GM19328 (cell line): ENCODE measurements at regions not wholly inside any gene's neighbourhood (a gene's known extent, or its start where the extent isn't known, plus 50 kb on each side); places are given as distances from the start of the nearest gene placed in this dataset.
"Not testable (repeated sequence)": the region's sequence is repeated elsewhere in the genome, so short reads cannot be mapped to it uniquely, and the experiment has no call there.

Source experiments
- ATAC-seq: cut with Tn5 transposase; IDR thresholded peaks from one replicate; pipeline ENCODE4 v1.9.1; 2021; ENCODE audit warnings: mild to moderate bottlenecking, moderate library complexity; ENCODE audit not compliant: unreplicated experiment

DNA sequence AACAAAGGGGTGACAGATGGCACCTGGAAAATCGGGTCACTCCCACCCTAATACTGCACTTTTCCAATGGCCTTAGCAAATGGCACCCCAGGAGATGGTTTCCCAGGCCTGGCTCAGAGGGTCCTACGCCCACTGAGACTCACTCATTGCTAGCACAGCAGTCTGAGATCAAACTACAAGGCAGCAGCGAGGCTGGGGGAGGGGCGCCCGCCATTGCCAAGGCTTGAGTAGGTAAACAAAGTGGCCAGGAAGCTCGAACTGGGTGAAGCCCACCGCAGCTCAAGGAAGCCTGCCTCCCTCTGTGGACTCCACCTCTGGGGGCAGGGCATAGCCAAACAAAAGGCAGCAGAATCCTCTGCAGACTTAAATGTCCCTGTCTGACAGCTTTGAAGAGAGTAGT is 467.2 kb downstream of the EPHA7 start:
- ATAC-seq, result not testable (repeated sequence)

- no peak for ATAC-seq
Measured at GRCh38 chr6:92945799-92946198, 473.6 kb downstream of the EPHA7 start.

DNA sequence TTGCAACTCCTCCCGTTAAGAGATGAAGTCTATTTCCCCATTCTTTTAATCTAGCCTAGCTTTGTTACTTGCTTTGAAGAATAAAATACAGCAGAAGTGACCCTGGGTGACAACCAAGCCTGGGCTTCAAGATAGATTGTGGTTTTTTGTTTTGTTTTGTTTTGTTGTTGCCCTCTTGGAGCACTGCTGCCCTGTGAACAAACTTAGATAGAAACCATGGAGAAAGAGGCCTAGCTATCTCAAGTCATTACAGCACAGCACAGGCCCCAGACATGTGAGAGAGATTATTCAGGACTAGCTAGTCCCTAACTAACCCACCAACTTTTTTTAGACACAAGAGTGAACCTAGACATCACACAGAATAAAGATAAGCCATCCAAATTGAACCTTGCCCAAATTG is 475.2 kb downstream of the EPHA7 start:
- ATAC-seq, result no peak

DNA sequence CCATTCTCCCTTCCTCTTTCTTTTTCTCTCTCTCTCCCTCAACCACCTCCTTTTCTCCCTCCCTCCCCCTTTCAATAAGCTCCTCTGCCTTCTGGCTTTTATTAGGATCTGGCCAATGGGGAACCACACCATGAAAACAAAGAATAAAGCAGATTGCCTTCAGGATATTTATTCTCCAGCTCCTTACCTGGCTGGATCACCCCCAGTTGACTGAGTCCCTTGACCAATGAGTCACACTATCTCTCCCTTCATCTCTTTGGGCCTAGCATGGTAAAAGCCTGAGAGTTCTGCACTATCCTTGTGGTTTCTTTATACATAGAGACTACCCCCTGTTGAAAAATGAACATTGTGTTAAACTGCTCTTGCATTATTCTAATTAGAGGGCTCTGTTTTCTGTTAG is 476.8 kb downstream of the EPHA7 start:
- no peak for ATAC-seq

GRCh38 chr6:92934625-92935024 is 484.7 kb downstream of the EPHA7 start:
- ATAC-seq, result no peak

GRCh38 chr6:92930171-92930570 is 489.2 kb downstream of the EPHA7 start:
- ATAC-seq, result no peak

GRCh38 chr6:92922216-92922806 is 497.0 kb downstream of the EPHA7 start:
- ATAC-seq, result no peak

DNA sequence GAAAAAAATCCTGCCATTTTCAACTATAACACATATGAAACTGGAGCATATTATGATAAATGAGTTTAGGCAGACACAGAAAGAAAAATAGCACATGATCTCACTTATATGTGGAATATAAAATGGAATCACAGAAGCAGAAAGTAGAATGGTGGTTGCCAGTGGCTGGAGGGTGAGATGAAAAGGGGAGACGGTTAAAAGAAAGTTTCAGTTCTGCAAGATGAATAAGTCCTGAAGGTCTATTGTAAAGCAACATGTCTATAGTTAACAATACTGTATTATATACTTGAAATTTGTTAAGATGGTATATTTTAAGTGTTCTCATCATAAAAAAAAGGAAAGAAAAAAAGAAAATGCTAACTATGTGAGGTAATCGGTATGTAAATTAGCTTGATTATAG is 503.9 kb downstream of the EPHA7 start:
- ATAC-seq, result no peak

- no peak for ATAC-seq
Measured at GRCh38 chr6:92911301-92911700, 508.1 kb downstream of the EPHA7 start.

- ATAC-seq, result no peak
Measured at GRCh38 chr6:92910646-92911045, 508.7 kb downstream of the EPHA7 start.

- ATAC-seq, result no peak
Measured at GRCh38 chr6:92906385-92906784, 513.0 kb downstream of the EPHA7 start.

- no peak for ATAC-seq
Measured at GRCh38 chr6:92893741-92894140, 525.6 kb downstream of the EPHA7 start.

DNA sequence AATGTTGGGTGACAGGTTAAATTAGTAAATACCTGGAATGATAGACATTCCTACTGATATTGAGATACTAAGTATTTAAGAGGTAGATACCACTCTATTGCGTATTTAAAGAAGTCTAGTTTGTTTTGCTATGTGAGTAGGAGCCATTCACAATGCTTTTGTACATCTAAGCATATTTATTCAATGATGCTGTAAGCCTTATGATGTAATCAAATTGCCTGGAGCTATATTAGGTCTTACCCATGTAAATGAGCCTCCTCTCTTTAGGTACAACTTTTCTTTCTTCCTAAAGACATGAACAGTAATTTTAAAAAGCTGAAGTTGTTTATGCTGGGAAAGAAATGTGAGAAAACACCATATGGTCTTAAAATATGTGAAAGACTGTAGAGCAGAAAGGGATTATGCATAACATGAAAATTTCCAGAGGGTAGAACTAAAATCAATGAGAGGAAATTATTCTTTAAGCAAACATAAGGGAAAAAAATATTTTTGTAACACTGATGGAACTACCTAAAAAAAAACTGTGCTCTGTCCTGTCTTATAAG is 526.7 kb downstream of the EPHA7 start:
- no peak for ATAC-seq

DNA sequence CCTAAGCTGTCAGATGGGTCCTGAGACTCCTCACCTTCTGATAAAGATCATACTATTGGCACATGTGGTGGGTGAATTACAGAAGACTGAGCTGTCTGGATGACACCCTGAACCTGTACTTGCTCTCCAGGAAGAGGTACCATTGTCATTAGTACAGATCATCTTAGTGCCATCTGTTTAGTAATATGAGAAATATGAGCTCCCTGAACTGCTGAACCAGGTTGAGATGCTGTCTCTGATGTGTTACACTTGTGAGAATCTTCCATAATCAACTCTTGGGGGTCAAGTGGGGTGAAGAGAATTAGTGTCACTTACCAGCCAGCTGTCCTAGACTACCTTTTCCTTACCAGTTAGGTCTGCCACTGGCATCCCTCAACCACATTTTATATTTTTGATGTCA is 531.0 kb downstream of the EPHA7 start:
- ATAC-seq, result no peak

DNA sequence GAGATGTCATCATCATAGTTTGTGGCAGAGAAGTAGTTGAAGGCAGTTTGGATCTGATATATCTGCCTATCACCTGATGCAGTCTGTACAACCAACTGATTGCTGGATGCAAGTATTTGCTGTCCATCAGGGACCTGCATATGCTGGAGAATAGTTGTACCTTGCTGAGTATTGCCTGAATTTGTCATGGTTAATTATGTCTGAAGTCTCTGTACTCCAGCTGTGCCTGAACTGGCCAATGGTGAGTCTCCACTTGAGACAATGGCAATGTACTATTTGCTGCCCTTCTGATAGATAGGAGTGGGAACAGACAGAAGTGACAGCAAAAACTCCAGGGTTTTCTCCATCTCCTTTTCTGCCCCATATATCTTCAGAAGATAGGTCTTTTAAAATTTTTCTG is 531.5 kb downstream of the EPHA7 start:
- no peak for ATAC-seq

- ATAC-seq, result no peak
Measured at GRCh38 chr6:92879526-92879925, 539.8 kb downstream of the EPHA7 start.

- no peak for ATAC-seq
Measured at GRCh38 chr6:92864966-92865555, 554.3 kb downstream of the EPHA7 start.

DNA sequence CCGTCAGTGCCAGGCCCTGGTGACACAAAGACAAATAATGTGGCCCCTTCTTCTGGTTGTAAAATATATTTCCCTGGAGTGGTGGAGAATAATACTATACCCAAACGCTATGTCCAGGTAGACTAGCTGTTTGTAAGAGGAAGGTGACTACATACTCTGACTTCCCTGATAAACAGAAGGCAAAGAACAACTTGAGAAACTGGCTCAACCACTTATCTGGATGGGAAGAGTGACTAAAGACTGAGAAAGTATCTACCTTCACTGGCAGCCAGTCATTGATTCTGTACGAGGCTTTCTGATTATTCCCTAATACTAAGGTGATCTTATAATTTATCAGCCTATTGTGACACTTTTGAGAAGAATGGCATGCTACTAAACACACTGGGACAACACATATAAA is 569.7 kb downstream of the EPHA7 start:
- ATAC-seq, result no peak

GRCh38 chr6:92848901-92849300 is 570.5 kb downstream of the EPHA7 start:
- no peak for ATAC-seq

DNA sequence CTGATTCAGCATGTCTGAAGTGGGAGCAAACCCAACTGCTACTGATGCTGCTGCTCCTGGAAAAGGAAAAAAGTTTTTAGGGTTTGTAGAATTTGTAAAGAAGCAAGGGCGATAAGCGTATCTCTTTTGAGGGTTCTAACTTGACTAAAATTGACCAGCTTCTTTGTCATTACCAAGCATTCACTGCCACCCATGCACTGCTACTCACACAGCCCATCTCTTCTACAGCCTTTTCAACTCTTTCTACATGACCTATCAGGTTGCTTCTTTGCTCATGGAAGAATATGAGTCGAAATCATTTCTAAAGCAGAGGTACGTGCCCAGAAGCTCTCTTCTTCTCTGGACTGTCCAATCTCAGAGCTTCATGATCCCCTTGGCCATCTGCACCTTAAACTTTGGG is 570.9 kb downstream of the EPHA7 start:
- no peak for ATAC-seq

DNA sequence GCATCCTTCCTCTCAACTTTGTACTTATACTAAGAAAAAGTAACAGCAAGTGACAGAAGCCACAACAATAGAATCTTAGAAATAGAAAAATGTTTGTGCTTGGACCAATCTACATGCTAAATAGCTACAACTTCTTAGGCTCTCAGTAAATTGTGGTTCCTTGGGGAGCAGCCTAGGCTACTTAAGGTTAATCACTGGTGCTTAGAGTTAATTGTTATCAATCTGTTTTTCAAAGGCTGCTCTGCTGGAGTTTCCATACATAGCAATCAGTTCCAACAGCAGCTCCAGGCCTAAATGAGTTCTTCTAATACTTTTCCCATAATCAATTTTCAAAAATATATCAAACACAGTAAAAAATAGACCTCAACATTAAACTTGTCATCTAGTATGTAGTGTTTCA is 571.4 kb downstream of the EPHA7 start:
- no peak for ATAC-seq

- ATAC-seq, result no peak
Measured at GRCh38 chr6:92840246-92840930, 579.0 kb downstream of the EPHA7 start.
